Activated gamma-delta T cell treated with Interleukin-2 at 50 U/mL for 16 hours (primary cell): ENCODE measurements at regions not wholly inside any gene's neighbourhood (a gene's known extent, or its start where the extent isn't known, plus 50 kb on each side); places are given as distances from the start of the nearest gene placed in this dataset.

ENCODE experiments used
- DNase-seq: peaks from one replicate; pipeline ENCODE4 v3.0.0-alpha.2; 2020

- DNase-seq, result no peak
Observed at GRCh38 chr4:57554556-57555092, 444.4 kb upstream of the IGFBP7 start.

GRCh38 chr4:57553728-57554127, 443.5 kb upstream of the IGFBP7 start:
- DNase-seq, result no peak

- no peak for DNase-seq
Observed at GRCh38 chr4:57550198-57550597, 440.0 kb upstream of the IGFBP7 start.

GRCh38 chr4:57548856-57549255, 438.7 kb upstream of the IGFBP7 start:
- DNase-seq, result no peak

- no peak for DNase-seq
Observed at GRCh38 chr4:57544811-57545654, 434.8 kb upstream of the IGFBP7 start.

- no peak for DNase-seq
Observed at GRCh38 chr4:57504797-57505530, 394.8 kb upstream of the IGFBP7 start.

GRCh38 chr4:57504139-57504538, 394.0 kb upstream of the IGFBP7 start:
- no peak for DNase-seq

GRCh38 chr4:57501720-57502119, 391.5 kb upstream of the IGFBP7 start:
- DNase-seq, result no peak

GRCh38 chr4:57499786-57500185, 389.6 kb upstream of the IGFBP7 start:
- DNase-seq, result no peak

- DNase-seq, result no peak
Observed at GRCh38 chr4:57498251-57498650, 388.1 kb upstream of the IGFBP7 start.

GRCh38 chr4:57496697-57497471, 386.7 kb upstream of the IGFBP7 start:
- no peak for DNase-seq

GRCh38 chr4:57494821-57495220, 384.6 kb upstream of the IGFBP7 start:
- DNase-seq, result no peak

- no peak for DNase-seq
Observed at GRCh38 chr4:57492251-57492878, 382.2 kb upstream of the IGFBP7 start.

- no peak for DNase-seq
Observed at GRCh38 chr4:57491388-57491787, 381.2 kb upstream of the IGFBP7 start.

GRCh38 chr4:57490520-57491255, 380.5 kb upstream of the IGFBP7 start:
- no peak for DNase-seq

- DNase-seq, result no peak
Observed at GRCh38 chr4:57488366-57489162, 378.4 kb upstream of the IGFBP7 start.

- no peak for DNase-seq
Observed at GRCh38 chr4:57475424-57475823, 365.2 kb upstream of the IGFBP7 start.

GRCh38 chr4:57465321-57466056, 355.3 kb upstream of the IGFBP7 start:
- DNase-seq, result no peak

GRCh38 chr4:57462843-57463242, 352.7 kb upstream of the IGFBP7 start:
- DNase-seq, result no peak

- DNase-seq, result no peak
Observed at GRCh38 chr4:57460967-57461366, 350.8 kb upstream of the IGFBP7 start.
